Natural killer cell (primary cell): ENCODE measurements at regions not wholly inside any gene's neighbourhood (a gene's known extent, or its start where the extent isn't known, plus 50 kb on each side); places are given as distances from the start of the nearest gene placed in this dataset.

Experiments
- ATAC-seq, 3 donors: fragments of 150-1000 bp in 2 of 3; fragments of 200-7000 bp in 1 of 3; cut with Tn5 transposase; 1 replicate in 1 of 3; 2 replicates in 2 of 3; pipeline ENCODE4 v1.10.0; 2021; ENCODE audit warnings: mild to moderate bottlenecking in 2 of 3, moderate library complexity in 2 of 3
- DNase-seq, 2 donors: peaks; one replicate each; pipeline versions ENCODE4 v3.0.0 to v3.0.0-alpha.2; 2013 to 2021; ENCODE audit warnings: mixed read lengths in 1 of 2
- H3K27ac ChIP-seq: one replicate; pipeline ENCODE4 v1.5.1; 2013; ENCODE audit warnings: mild to moderate bottlenecking, low read length
- H3K27me3 ChIP-seq: one replicate; pipeline ENCODE4 v1.6.1; 2013; ENCODE audit warnings: low read length; ENCODE audit not compliant: control insufficient read depth, insufficient read depth
- H3K36me3 ChIP-seq: one replicate; pipeline ENCODE4 v1.6.1; 2013; ENCODE audit warnings: low read length; ENCODE audit not compliant: control insufficient read depth, insufficient read depth
- H3K4me1 ChIP-seq: one replicate; pipeline ENCODE4 v1.6.1; 2013; ENCODE audit warnings: low read length; ENCODE audit not compliant: control insufficient read depth, insufficient read depth
- H3K4me3 ChIP-seq: one replicate; pipeline ENCODE4 v1.5.1; 2013; ENCODE audit warnings: low read length
- H3K9me3 ChIP-seq: one replicate; pipeline ENCODE4 v1.6.1; 2013; ENCODE audit warnings: low read length; ENCODE audit not compliant: control insufficient read depth, insufficient read depth
- H3K27ac Mint-ChIP-seq, 2 donors: one replicate each; pipeline ENCODE4 v1.8.0; 2022; ENCODE audit warnings: mild to moderate bottlenecking in 2 of 2, mixed read lengths in 2 of 2, moderate library complexity in 1 of 2
- H3K27me3 Mint-ChIP-seq, 2 donors: one replicate each; pipeline ENCODE4 v1.8.0; 2022; ENCODE audit warnings: low read depth in 2 of 2, mixed read lengths in 2 of 2
- H3K36me3 Mint-ChIP-seq: one replicate; pipeline ENCODE4 v1.8.0; 2022; ENCODE audit warnings: mixed read lengths
- H3K4me1 Mint-ChIP-seq, 2 donors: one replicate each; pipeline ENCODE4 v1.8.0; 2022; ENCODE audit warnings: mixed read lengths in 2 of 2
- H3K4me3 Mint-ChIP-seq: one replicate; pipeline ENCODE4 v1.8.0; 2022; ENCODE audit warnings: mild to moderate bottlenecking, moderate library complexity, mixed read lengths
- H3K9me3 Mint-ChIP-seq, 2 donors: one replicate each; pipeline ENCODE4 v1.8.0; 2022; ENCODE audit warnings: mixed read lengths in 2 of 2
- CTCF ChIP-seq: fragments of 200-600 bp; IDR thresholded peaks from one replicate; pipeline ENCODE4 v1.8.0; 2022; ENCODE audit warnings: antibody characterized with exemption
- WGBS: methylation state at CpG from one replicate; pipeline ENCODE4 v1.1.7; 2013; ENCODE audit warnings: missing lambda C conversion rate; ENCODE audit not compliant: insufficient coverage; 5-methylcytosine and 5-hydroxymethylcytosine counted together
- intact Hi-C: fragments of 100-400 bp; cut with micrococcal nuclease; formaldehyde crosslinking; loops from one replicate; pipeline ENCODE4 v1.14.2; 2022

DNA sequence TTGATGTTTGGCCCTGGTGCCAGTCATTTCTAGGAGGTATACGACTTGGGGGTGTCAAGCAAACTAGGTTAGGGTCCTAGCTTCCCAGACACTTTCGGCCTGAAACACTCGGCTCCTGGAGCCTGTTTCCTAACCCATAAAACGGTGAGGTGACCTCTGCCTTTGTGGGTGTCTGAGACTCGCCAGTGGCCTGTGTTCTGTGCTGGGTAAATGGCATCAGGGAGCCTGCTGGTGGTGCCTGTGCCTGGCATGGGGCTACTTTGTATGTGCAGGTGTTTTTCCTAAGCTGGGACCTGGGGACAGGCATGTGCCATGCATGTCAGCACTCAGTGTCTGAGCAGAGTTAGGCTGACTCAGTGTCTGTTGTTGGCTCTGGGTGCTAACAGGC, 139.2 kb downstream of the GLI2 start:
- Mint-ChIP-seq H3K36me3 (no peaks in the 10 kb centered on the region), H3K27me3 (peaks cover 0 to 7% of the 10 kb centered on the region in 2 donors), H3K4me1 (no peaks in the 10 kb centered on the region), H3K4me3 (no peak overlapping the region), H3K9me3 (no peaks in the 10 kb centered on the region), H3K27ac (no peak overlapping the region)
- DNase-seq = no peak
- intact Hi-C loops = no loop called here
- Histone ChIP-seq H3K4me3 (no peak overlapping the region), H3K36me3 (no peaks in the 10 kb centered on the region), H3K9me3 (no peaks in the 10 kb centered on the region), H3K27ac (no peak overlapping the region), H3K4me1 (no peaks in the 10 kb centered on the region), H3K27me3 (no peaks in the 10 kb centered on the region)
- 76% methylated on average over 5 of the region's 5 CpGs for WGBS
- no peak for ATAC-seq
- TF ChIP-seq CTCF = no peak

- no peak overlapping the region for H3K27ac ChIP-seq
- TF ChIP-seq CTCF = no peak
- Mint-ChIP-seq H3K4me1 (no peaks in the 10 kb centered on the region), H3K36me3 (no peaks in the 10 kb centered on the region), H3K4me3 (no peak overlapping the region), H3K27me3 (peaks cover 2 to 5% of the 10 kb centered on the region in 2 donors), H3K27ac (no peak overlapping the region), H3K9me3 (no peaks in the 10 kb centered on the region)
- intact Hi-C loops = no loop called here
- ATAC-seq (no peak), DNase-seq (no peak)
- H3K9me3 ChIP-seq = no peaks in the 10 kb centered on the region
- H3K4me1 ChIP-seq = no peaks in the 10 kb centered on the region
- H3K27me3 ChIP-seq = no peaks in the 10 kb centered on the region
- WGBS = 86% methylated on average over 11 of the region's 11 CpGs
- no peak overlapping the region for H3K4me3 ChIP-seq
- no peaks in the 10 kb centered on the region for H3K36me3 ChIP-seq
Observed at GRCh38 chr2:120875431-120875830, 139.8 kb downstream of the GLI2 start.

DNA sequence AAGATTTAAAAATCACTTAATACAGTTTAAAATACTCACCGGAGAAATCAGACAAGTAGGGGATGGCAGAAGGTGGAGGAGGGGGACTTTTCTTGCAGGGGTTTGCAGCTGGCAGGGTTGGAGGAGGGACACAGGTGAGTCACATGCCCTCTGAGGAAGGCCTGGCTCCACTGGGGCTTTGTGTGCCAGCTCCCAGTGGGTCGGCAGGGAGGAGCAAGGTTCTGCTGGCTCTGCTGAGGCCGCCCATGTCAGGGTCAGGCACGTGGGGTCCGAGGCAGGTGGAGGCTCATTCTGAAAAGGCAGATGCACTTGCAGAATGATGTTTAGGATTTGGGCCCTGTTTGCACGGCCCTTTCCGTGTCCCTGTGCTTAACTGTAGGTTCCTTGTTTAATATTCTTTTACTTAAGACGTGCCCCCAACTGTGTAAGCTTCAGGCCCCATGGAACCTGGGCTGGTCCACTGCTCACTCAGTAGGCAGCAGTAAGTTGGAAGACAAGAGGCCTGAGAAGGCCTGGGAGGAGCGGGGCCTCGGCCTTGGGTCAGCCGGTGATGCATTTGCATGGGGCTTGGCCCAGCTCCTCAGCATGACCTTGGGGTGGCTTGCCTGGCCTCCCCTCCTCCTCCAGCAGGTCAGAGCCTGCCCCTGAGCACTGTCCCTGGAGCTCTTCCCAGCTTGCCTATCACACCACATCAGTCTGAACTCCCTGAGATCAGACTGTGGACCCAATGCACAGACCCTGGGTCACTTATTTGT, 141.0 kb downstream of the GLI2 start:
- DNase-seq (no peak), ATAC-seq (no peak)
- TF ChIP-seq CTCF = no peak
- H3K36me3 ChIP-seq = no peaks in the 10 kb centered on the region
- Mint-ChIP-seq H3K27me3 (peaks cover 2 to 9% of the 10 kb centered on the region in 2 donors), H3K4me1 (no peaks in the 10 kb centered on the region), H3K9me3 (no peaks in the 10 kb centered on the region), H3K4me3 (no peak overlapping the region), H3K27ac (no peak overlapping the region), H3K36me3 (no peaks in the 10 kb centered on the region)
- 92% methylated on average over 11 of the region's 11 CpGs for WGBS
- H3K27me3 ChIP-seq = no peaks in the 10 kb centered on the region
- intact Hi-C loops = no loop called here
- no peaks in the 10 kb centered on the region for H3K4me1 ChIP-seq
- H3K4me3 ChIP-seq = no peak overlapping the region
- H3K27ac ChIP-seq = no peak overlapping the region
- no peaks in the 10 kb centered on the region for H3K9me3 ChIP-seq

DNA sequence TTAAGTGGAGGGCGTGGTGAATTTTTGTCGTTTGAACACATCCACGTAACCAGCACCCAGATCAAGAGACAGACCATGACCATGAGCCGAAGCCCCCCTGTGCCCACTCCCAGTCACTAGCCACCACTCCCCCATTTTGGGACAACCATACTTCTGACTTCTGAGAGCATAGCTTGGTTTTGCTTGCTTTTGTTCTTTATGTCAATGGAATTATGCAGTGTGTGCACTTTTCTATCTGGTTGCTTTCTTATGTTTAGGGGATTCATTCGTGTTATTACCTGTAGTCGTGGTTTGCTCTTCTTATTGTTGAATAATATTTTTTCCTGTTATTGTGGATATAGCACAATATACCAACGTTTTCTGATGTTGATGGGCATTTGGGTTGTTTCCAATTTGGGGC, 141.7 kb downstream of the GLI2 start:
- no peaks in the 10 kb centered on the region for H3K36me3 Mint-ChIP-seq
- TF ChIP-seq CTCF = no peak
- Histone ChIP-seq H3K4me3 (no peak overlapping the region), H3K36me3 (no peaks in the 10 kb centered on the region), H3K27me3 (no peaks in the 10 kb centered on the region), H3K4me1 (no peaks in the 10 kb centered on the region), H3K9me3 (no peaks in the 10 kb centered on the region), H3K27ac (no peak overlapping the region)
- WGBS = 86% methylated on average over 7 of the region's 7 CpGs
- intact Hi-C loops = no loop called here
- no peaks in the 10 kb centered on the region for H3K4me1 Mint-ChIP-seq
- H3K4me3 Mint-ChIP-seq = no peak overlapping the region
- peaks cover 2 to 9% of the 10 kb centered on the region in 2 donors for H3K27me3 Mint-ChIP-seq
- DNase-seq (no peak), ATAC-seq (no peak)
- H3K27ac Mint-ChIP-seq = no peak overlapping the region
- no peaks in the 10 kb centered on the region for H3K9me3 Mint-ChIP-seq
